Activated naive CD4-positive, alpha-beta T cell treated with anti-CD3 and anti-CD28 coated beads for 36 hours (primary cell): ENCODE measurements at regions not wholly inside any gene's neighbourhood (a gene's known extent, or its start where the extent isn't known, plus 50 kb on each side); places are given as distances from the start of the nearest gene placed in this dataset.
"Not testable (repeated sequence)": the region's sequence is repeated elsewhere in the genome, so short reads cannot be mapped to it uniquely, and the experiment has no call there.

ENCODE experiments used
- CTCF ChIA-PET: fragments of 350-600 bp; sonication (Branson Sonifier 250); formaldehyde crosslinking; loops from one replicate; lab custom pipeline; 2021; ENCODE audit warnings: antibody characterized with exemption; lab: Charles Lee
- DNase-seq: peaks from one replicate; pipeline ENCODE4 v3.0.0-alpha.2; 2020
- H3K27ac Mint-ChIP-seq: one replicate; pipeline ENCODE4 v1.8.0; 2021; ENCODE audit warnings: mild to moderate bottlenecking, mixed read lengths
- H3K27me3 Mint-ChIP-seq: one replicate; pipeline ENCODE4 v1.8.0; 2021; ENCODE audit warnings: low read depth, mixed read lengths
- H3K36me3 Mint-ChIP-seq: one replicate; pipeline ENCODE4 v1.8.0; 2021; ENCODE audit warnings: low read depth, mixed read lengths
- H3K4me1 Mint-ChIP-seq: one replicate; pipeline ENCODE4 v1.8.0; 2021; ENCODE audit warnings: low read depth, mixed read lengths
- H3K4me3 Mint-ChIP-seq: one replicate; pipeline ENCODE4 v1.8.0; 2021; ENCODE audit warnings: mild to moderate bottlenecking, moderate library complexity, mixed read lengths
- H3K9me3 Mint-ChIP-seq: one replicate; pipeline ENCODE4 v1.8.0; 2021; ENCODE audit warnings: mixed read lengths
- intact Hi-C: fragments of 100-400 bp; cut with micrococcal nuclease; formaldehyde crosslinking; loops from one replicate; pipeline ENCODE4 v1.15.1; 2023

- H3K9me3 Mint-ChIP-seq, H3K27ac Mint-ChIP-seq, CTCF ChIA-PET, DNase-seq, H3K27me3 Mint-ChIP-seq, H3K4me1 Mint-ChIP-seq, H3K36me3 Mint-ChIP-seq, H3K4me3 Mint-ChIP-seq: not testable (repeated sequence)
- intact Hi-C loops: loop anchor here (5.0 kb wide), 1 partner anchor 1460 kb away; no protein-coding TSS in a partner anchor
These were observed 239.7 kb downstream of the SLITRK1 start for GRCh38 chr13:83642617-83643016.

- Mint-ChIP-seq H3K36me3 (no peaks in the 10 kb centered on the region), H3K27ac (no peak overlapping the region), H3K4me1 (no peaks in the 10 kb centered on the region), H3K4me3 (no peak overlapping the region), H3K27me3 (no peaks in the 10 kb centered on the region), H3K9me3 (peaks cover 3% of the 10 kb centered on the region)
- DNase-seq: no peak
- intact Hi-C loops: no loop called here
- CTCF ChIA-PET: no interaction called here
These were observed 247.7 kb downstream of the SLITRK1 start for GRCh38 chr13:83634601-83635000.

DNA sequence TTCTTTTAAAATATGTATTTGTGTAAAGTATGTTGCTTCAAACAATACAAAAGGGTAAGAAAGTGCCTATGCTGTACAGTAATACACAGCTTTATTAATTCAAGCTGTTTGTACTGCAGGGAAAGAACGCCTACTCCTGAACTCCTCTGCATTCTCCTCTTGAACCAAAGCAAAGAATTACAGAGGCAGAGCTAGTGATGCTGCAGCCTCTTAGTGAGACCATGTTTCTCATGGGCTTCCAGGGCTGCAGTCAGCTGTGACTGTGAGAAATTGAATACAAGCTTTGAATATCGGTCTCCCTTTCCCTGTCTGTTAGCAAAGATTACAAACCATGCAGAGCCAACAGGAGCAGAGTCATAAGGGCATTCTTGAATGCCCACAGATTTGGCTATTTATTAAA, 248.5 kb downstream of the SLITRK1 start:
- Mint-ChIP-seq H3K27ac (no peak overlapping the region), H3K9me3 (peaks cover 3% of the 10 kb centered on the region), H3K4me3 (no peak overlapping the region), H3K4me1 (no peaks in the 10 kb centered on the region), H3K27me3 (no peaks in the 10 kb centered on the region), H3K36me3 (no peaks in the 10 kb centered on the region)
- CTCF ChIA-PET: no interaction called here
- no peak for DNase-seq
- intact Hi-C loops: no loop called here

DNA sequence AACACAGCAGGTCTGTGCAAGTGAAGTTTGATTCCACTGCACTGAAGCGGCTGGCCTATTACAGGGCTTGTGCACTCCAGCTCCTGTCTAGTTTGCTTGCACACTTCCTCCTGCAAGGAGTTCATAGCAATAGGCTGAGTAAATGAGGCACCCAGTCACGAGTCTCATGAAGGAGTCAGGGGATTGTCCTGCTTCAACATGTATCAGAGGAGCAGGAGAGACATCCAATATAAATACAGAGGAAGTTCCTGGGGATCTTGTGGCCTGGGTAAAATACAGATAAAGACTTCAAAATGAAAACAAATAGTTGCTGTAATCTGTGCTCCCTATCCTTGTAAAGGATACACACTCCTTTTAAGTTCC, 259.9 kb downstream of the SLITRK1 start:
- Mint-ChIP-seq H3K4me1 (no peaks in the 10 kb centered on the region), H3K4me3 (no peak overlapping the region), H3K9me3 (peaks cover 7% of the 10 kb centered on the region), H3K27ac (no peak overlapping the region), H3K27me3 (no peaks in the 10 kb centered on the region), H3K36me3 (no peaks in the 10 kb centered on the region)
- intact Hi-C loops: no loop called here
- CTCF ChIA-PET: no interaction called here
- DNase-seq: no peak

- H3K36me3 Mint-ChIP-seq: no peaks in the 10 kb centered on the region
- intact Hi-C loops: no loop called here
- no peak for DNase-seq
- peaks cover 7% of the 10 kb centered on the region for H3K9me3 Mint-ChIP-seq
- H3K27me3 Mint-ChIP-seq: no peaks in the 10 kb centered on the region
- H3K27ac Mint-ChIP-seq: no peak overlapping the region
- CTCF ChIA-PET: no interaction called here
- no peak overlapping the region for H3K4me3 Mint-ChIP-seq
- no peaks in the 10 kb centered on the region for H3K4me1 Mint-ChIP-seq
These were observed 260.4 kb downstream of the SLITRK1 start for GRCh38 chr13:83621765-83622421.

DNA sequence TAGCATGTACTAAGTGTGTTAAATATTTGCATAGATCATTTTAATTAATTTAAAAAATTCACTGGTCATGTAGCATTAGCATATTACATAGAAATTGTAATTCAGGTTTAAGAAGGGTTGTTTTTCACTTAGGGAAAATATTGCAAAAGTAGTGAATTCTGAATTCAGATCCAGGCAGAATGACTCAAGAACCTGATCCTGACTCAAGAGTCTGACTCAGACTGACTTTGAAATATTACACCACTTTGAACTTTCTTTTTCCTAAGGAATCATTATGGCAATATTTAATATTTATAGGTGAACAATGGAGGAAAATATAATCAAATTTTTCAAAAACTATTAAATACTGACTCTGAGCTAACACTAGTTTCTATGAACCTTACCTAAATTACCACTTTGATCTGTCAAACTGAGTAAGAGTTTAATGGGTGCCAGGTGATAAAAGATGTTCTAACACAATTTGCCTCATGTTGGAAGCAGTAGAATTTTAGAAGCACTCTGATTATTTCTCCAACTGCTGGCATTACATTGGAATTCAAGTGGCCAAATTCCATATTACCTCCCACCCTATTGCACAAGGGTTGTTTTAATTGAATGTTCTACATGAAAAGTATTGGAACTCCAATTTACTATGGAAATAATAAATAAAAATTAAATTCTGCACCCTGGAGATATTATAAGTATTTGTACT, 261.6 kb downstream of the SLITRK1 start:
- peaks cover 5% of the 10 kb centered on the region for H3K9me3 Mint-ChIP-seq
- H3K4me3 Mint-ChIP-seq: no peak overlapping the region
- no peaks in the 10 kb centered on the region for H3K36me3 Mint-ChIP-seq
- no peak overlapping the region for H3K27ac Mint-ChIP-seq
- intact Hi-C loops: no loop called here
- CTCF ChIA-PET: no interaction called here
- H3K4me1 Mint-ChIP-seq: no peaks in the 10 kb centered on the region
- H3K27me3 Mint-ChIP-seq: no peaks in the 10 kb centered on the region
- DNase-seq: no peak

DNA sequence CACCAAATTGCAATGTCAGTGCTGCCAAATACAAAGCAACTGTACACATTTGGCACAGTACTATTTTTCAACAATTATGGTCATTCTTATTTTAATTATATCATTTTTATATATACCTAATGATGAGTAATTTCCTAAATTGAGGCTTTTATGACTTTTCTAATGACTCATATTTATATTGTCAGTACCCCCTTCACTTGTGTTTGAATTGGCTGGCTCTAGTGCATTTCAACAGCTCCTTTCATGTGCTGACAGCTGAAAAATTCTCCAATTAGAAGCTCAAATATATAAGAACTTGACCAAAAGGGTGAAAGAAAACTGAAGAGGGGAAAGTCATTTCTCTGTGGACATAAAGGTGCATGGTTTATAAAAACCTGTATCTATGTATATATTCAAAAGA, 263.3 kb downstream of the SLITRK1 start:
- no peak overlapping the region for H3K4me3 Mint-ChIP-seq
- intact Hi-C loops: no loop called here
- H3K36me3 Mint-ChIP-seq: peaks cover 1% of the 10 kb centered on the region
- no peak for DNase-seq
- H3K27me3 Mint-ChIP-seq: no peaks in the 10 kb centered on the region
- H3K9me3 Mint-ChIP-seq: peaks cover 10% of the 10 kb centered on the region
- no peak overlapping the region for H3K27ac Mint-ChIP-seq
- CTCF ChIA-PET: no interaction called here
- H3K4me1 Mint-ChIP-seq: no peaks in the 10 kb centered on the region

- CTCF ChIA-PET: no interaction called here
- no peak for DNase-seq
- peaks cover 18% of the 10 kb centered on the region for H3K9me3 Mint-ChIP-seq
- H3K27me3 Mint-ChIP-seq: no peaks in the 10 kb centered on the region
- H3K27ac Mint-ChIP-seq: no peak overlapping the region
- no peak overlapping the region for H3K4me3 Mint-ChIP-seq
- intact Hi-C loops: no loop called here
- peaks cover 1% of the 10 kb centered on the region for H3K36me3 Mint-ChIP-seq
- no peaks in the 10 kb centered on the region for H3K4me1 Mint-ChIP-seq
These were observed 268.8 kb downstream of the SLITRK1 start for GRCh38 chr13:83613524-83613923.

- DNase-seq: no peak
- Mint-ChIP-seq H3K9me3 (peaks cover 4% of the 10 kb centered on the region), H3K27me3 (no peaks in the 10 kb centered on the region), H3K4me3 (no peak overlapping the region), H3K27ac (no peak overlapping the region), H3K4me1 (no peaks in the 10 kb centered on the region), H3K36me3 (no peaks in the 10 kb centered on the region)
- intact Hi-C loops: no loop called here
- CTCF ChIA-PET: no interaction called here
These were observed 280.7 kb downstream of the SLITRK1 start for GRCh38 chr13:83601539-83601938.

DNA sequence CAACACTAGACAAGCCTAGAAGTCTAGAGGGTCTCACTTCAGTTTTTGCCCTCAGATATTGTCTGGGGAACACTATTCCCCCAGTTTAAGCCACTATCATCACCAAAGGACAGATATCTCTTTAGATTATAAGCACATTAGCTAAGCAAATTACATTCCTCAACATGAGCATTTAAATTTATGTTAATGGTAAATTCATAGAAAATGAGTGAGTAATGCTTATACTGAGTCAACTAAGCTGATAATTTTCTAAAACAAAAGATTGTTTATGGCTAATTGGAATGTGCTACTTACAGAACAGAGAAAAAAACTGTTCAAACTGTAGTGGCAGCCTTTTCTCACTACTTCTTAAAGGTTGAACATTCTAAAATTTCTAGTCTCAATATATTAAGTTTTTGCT, 290.2 kb downstream of the SLITRK1 start:
- Mint-ChIP-seq H3K36me3 (no peaks in the 10 kb centered on the region), H3K27ac (no peak overlapping the region), H3K4me1 (no peaks in the 10 kb centered on the region), H3K27me3 (no peaks in the 10 kb centered on the region), H3K9me3 (peaks cover 8% of the 10 kb centered on the region), H3K4me3 (no peak overlapping the region)
- intact Hi-C loops: no loop called here
- no peak for DNase-seq
- CTCF ChIA-PET: no interaction called here

GRCh38 chr13:83589814-83590213, 292.5 kb downstream of the SLITRK1 start:
- Mint-ChIP-seq H3K4me3 (no peak overlapping the region), H3K27me3 (no peaks in the 10 kb centered on the region), H3K9me3 (peaks cover 3% of the 10 kb centered on the region), H3K27ac (no peak overlapping the region), H3K4me1 (no peaks in the 10 kb centered on the region), H3K36me3 (no peaks in the 10 kb centered on the region)
- DNase-seq: no peak
- CTCF ChIA-PET: interaction anchor here (0.7 kb wide), 1 partner anchor 1217 kb away, joined by 5 read pairs; no protein-coding TSS in a partner anchor
- intact Hi-C loops: no loop called here

GRCh38 chr13:83577183-83577582, 305.1 kb downstream of the SLITRK1 start:
- H3K27ac Mint-ChIP-seq: no peak overlapping the region
- no peak overlapping the region for H3K4me3 Mint-ChIP-seq
- no peaks in the 10 kb centered on the region for H3K36me3 Mint-ChIP-seq
- intact Hi-C loops: no loop called here
- H3K4me1 Mint-ChIP-seq: no peaks in the 10 kb centered on the region
- H3K27me3 Mint-ChIP-seq: no peaks in the 10 kb centered on the region
- peaks cover 4% of the 10 kb centered on the region for H3K9me3 Mint-ChIP-seq
- no peak for DNase-seq
- CTCF ChIA-PET: no interaction called here

DNA sequence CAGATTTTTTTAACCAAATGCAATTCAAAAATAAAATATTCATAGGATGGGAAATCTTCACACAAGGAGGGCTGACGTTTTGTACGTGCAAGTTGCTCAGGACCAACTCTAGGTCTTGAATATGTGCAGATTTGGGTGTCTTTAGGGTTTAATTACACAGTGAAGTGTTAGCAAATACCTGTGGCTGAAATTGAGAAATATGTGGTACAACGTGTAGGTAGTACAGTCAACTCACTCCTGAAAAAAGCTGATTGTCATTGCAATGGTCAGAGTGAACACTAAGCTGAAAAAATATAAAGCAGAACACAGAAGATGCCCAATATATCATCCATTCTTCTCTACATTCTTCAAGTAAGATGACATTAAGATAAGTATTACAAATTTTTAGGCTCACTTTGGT, 314.3 kb downstream of the SLITRK1 start:
- H3K36me3 Mint-ChIP-seq: no peaks in the 10 kb centered on the region
- intact Hi-C loops: no loop called here
- no peaks in the 10 kb centered on the region for H3K4me1 Mint-ChIP-seq
- no peaks in the 10 kb centered on the region for H3K9me3 Mint-ChIP-seq
- H3K4me3 Mint-ChIP-seq: no peak overlapping the region
- H3K27ac Mint-ChIP-seq: no peak overlapping the region
- no peak for DNase-seq
- CTCF ChIA-PET: no interaction called here
- H3K27me3 Mint-ChIP-seq: no peaks in the 10 kb centered on the region
